Psoas muscle (tissue), 7 donors: ENCODE measurements at regions not wholly inside any gene's neighbourhood (a gene's known extent, or its start where the extent isn't known, plus 50 kb on each side); places are given as distances from the start of the nearest gene placed in this dataset.

Source experiments
- ATAC-seq, 4 donors: fragments of 200-7000 bp; cut with Tn5 transposase; one replicate each; pipeline ENCODE4 v1.9.1; 2020; ENCODE audit warnings: moderate library complexity in 3 of 4, mild to moderate bottlenecking in 2 of 4
- DNase-seq, 2 donors: peaks; one replicate each; pipeline ENCODE4 v3.0.0-alpha.2; 2020
- H3K27ac ChIP-seq: fragments of 200-600 bp; one replicate; pipeline ENCODE4 v1.8.0; 2022
- H3K27me3 ChIP-seq, 3 donors: fragments of 200-600 bp in 1 of 3; one replicate each; pipeline versions ENCODE4 v1.6.1 to v1.8.0; 2013 to 2022; ENCODE audit warnings: low read length in 2 of 3, mild to moderate bottlenecking in 2 of 3, moderate library complexity in 1 of 3; ENCODE audit not compliant: insufficient read depth in 3 of 3
- H3K36me3 ChIP-seq, 2 donors: fragments of 200-600 bp in 1 of 2; one replicate each; pipeline versions ENCODE4 v1.6.1 to v1.8.0; 2013 to 2022; ENCODE audit warnings: low read depth in 1 of 2, mild to moderate bottlenecking in 1 of 2, moderate library complexity in 1 of 2; ENCODE audit not compliant: insufficient read depth in 1 of 2
- H3K4me1 ChIP-seq: fragments of 200-600 bp; one replicate; pipeline ENCODE4 v1.8.0; 2022
- H3K4me3 ChIP-seq: fragments of 200-600 bp; one replicate; pipeline ENCODE4 v1.8.0; 2022; ENCODE audit warnings: mild to moderate bottlenecking
- H3K9me3 ChIP-seq: fragments of 200-600 bp; one replicate; pipeline ENCODE4 v1.8.0; 2022
- CTCF ChIP-seq: fragments of 200-600 bp; IDR thresholded peaks from one replicate; pipeline ENCODE4 v1.8.0; 2022; ENCODE audit warnings: antibody characterized with exemption
- WGBS, 3 donors: extraction: QIAGEN DNeasy Blood & Tissue Kit; methylation state at CpG; one replicate each; pipeline versions ENCODE4 v1.1.6 to v1.1.7; 2013; 5-methylcytosine and 5-hydroxymethylcytosine counted together
- intact Hi-C, 2 donors: fragments of 100-400 bp; cut with DNase I; formaldehyde crosslinking; loops; one replicate each; pipeline versions ENCODE4 v1.11.0 to v1.14.2; 2022
- donor health status: healthy with polysubstance abuse.
- donor health status: DM: no; HTN: no; CAD: no; lungs with moderate emphysema.
- donor health status: Bipolar disorder and iron deficiency.
- donor health status: healthy.
- donor health status: DM: yes; HTN: yes; CAD: no.
- donor health status: DM: no; HTN: no; CAD: no.
- donor health status: DM: yes; HTN: yes; CAD: no.

- WGBS, 3 donors = 93 to 100% (median 100%) methylated on average over 1 of the region's 1 CpG
- Histone ChIP-seq H3K27ac (no peak overlapping the region), H3K4me3 (no peak overlapping the region), H3K27me3 (no peaks in the 10 kb centered on the region), H3K4me1 (no peaks in the 10 kb centered on the region), H3K36me3 (no peaks in the 10 kb centered on the region), H3K9me3 (no peaks in the 10 kb centered on the region)
- intact Hi-C loops = no loop called here
- ATAC-seq (no peak), DNase-seq (no peak)
- TF ChIP-seq CTCF = no peak
These were observed 213.6 kb upstream of the ESRRG start for GRCh38 chr1:216936779-216937178.

GRCh38 chr1:216935901-216936300 lies 212.7 kb upstream of the ESRRG start:
- TF ChIP-seq CTCF = no peak
- Histone ChIP-seq H3K9me3 (no peaks in the 10 kb centered on the region), H3K36me3 (no peaks in the 10 kb centered on the region), H3K27ac (no peak overlapping the region), H3K4me1 (no peaks in the 10 kb centered on the region), H3K27me3 (no peaks in the 10 kb centered on the region), H3K4me3 (no peak overlapping the region)
- no peak for ATAC-seq
- DNase-seq = no peak
- intact Hi-C loops = no loop called here
- 75 to 91% (median 84%) methylated on average over 3 of the region's 3 CpGs for WGBS, 3 donors

- Histone ChIP-seq H3K27me3 (no peaks in the 10 kb centered on the region), H3K36me3 (no peaks in the 10 kb centered on the region), H3K4me3 (no peak overlapping the region), H3K27ac (no peak overlapping the region), H3K9me3 (no peaks in the 10 kb centered on the region), H3K4me1 (no peaks in the 10 kb centered on the region)
- no peak for DNase-seq
- 96 to 97% (median 97%) methylated on average over 3 of the region's 3 CpGs for WGBS, 3 donors
- intact Hi-C loops = no loop called here
- no peak for TF ChIP-seq CTCF
- ATAC-seq = no peak
These were observed 209.2 kb upstream of the ESRRG start for GRCh38 chr1:216932424-216932823.

- 81 to 91% (median 88%) methylated on average over 2 of the region's 2 CpGs for WGBS, 3 donors
- intact Hi-C loops = no loop called here
- no peaks in the 10 kb centered on the region for H3K9me3 ChIP-seq
These were observed 206.8 kb upstream of the ESRRG start for GRCh38 chr1:216929870-216930582.

More at GRCh38 chr1:216929870-216930582, 206.8 kb upstream of the ESRRG start:
- ATAC-seq = no peak
- Histone ChIP-seq H3K27ac (no peak overlapping the region), H3K4me1 (no peaks in the 10 kb centered on the region), H3K4me3 (no peak overlapping the region), H3K36me3 (no peaks in the 10 kb centered on the region), H3K27me3 (no peaks in the 10 kb centered on the region)
- no peak for DNase-seq
- no peak for TF ChIP-seq CTCF
